ENCODE measurements at regions not wholly inside any gene's neighbourhood (a gene's known extent, or its start where the extent isn't known, plus 50 kb on each side); places are given as distances from the start of the nearest gene placed in this dataset.

GRCh38 chr2:40797120-40797519 is 345.2 kb upstream of the SLC8A1 start:
- no peak for DNase-seq (ENCODE audit: low read depth in 2 of 2)

- no peak for DNase-seq (ENCODE audit: low read depth in 2 of 2)
Measured at GRCh38 chr2:40803900-40804299, 352.0 kb upstream of the SLC8A1 start.

- DNase-seq (ENCODE audit: low read depth in 2 of 2) = no peak
Measured at GRCh38 chr2:40809156-40809555, 357.3 kb upstream of the SLC8A1 start.

GRCh38 chr2:40814616-40815015 is 362.7 kb upstream of the SLC8A1 start:
- no peak for DNase-seq (ENCODE audit: low read depth in 2 of 2)

DNA sequence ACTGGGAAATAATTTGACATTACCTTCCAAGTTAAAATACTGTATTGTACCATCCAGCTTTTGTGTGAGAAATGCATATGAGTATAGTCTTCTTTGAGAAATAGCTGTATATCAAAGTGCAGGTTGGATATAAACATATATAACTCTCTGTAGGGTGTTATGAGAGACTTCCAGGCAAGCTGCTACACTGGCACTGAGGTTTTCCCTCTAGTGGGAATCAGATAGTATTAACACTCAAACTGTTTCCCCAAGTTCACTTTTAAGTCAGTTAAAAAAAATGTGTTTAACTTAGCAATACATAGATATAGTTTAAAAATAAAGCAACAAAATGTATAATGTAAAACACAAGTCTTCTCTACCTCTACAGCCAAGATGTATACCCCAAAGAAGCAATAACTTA is 368.4 kb upstream of the SLC8A1 start:
- DNase-seq (ENCODE audit: low read depth in 2 of 2) = no peak

GRCh38 chr2:40823478-40823877 is 371.6 kb upstream of the SLC8A1 start:
- DNase-seq (ENCODE audit: low read depth in 2 of 2) = no peak

DNA sequence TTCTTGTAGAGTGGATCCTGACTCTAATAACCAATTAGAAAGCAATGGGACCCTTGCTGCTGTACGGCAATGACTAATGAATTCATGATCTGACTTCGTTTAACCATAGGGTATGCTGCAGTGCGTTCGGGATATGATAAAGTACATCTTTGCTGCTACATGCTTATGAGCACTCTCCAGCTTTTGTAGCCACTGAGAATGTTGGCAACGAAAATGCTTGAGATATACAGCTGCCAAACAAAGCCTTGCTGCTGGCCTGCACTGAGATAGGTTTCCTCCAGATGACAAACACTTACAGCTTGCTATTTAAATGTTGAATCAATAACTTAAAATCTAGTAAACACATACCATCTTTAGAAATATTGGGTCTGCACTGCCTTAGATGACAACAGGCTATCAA is 372.4 kb upstream of the SLC8A1 start:
- DNase-seq (ENCODE audit: low read depth in 2 of 2) = no peak

DNA sequence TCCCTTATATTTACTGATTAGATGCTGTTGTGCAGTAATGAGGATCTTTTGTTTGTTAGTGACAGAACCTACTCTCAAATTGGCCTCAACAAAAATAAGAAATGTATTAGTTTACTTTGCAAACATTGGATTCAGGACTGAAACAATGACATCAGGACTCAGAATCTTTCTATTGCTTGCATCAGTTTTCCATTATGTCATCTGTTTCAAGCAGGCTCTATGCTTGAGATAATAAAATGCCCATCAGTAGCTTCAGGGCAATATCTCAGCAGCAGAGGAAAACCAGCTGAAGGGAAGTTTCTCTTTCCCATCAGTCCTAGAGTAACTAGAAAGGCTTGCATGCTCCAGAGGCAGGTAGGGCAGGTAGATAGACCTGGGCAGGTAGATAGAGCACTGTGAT is 375.5 kb upstream of the SLC8A1 start:
- DNase-seq (ENCODE audit: low read depth in 2 of 2) = no peak

- no peak for DNase-seq (ENCODE audit: low read depth in 2 of 2)
Measured at GRCh38 chr2:40831321-40831873, 379.5 kb upstream of the SLC8A1 start.

GRCh38 chr2:40841856-40842255 is 390.0 kb upstream of the SLC8A1 start:
- DNase-seq (ENCODE audit: low read depth in 2 of 2) = no peak

GRCh38 chr2:40844353-40845277 is 392.7 kb upstream of the SLC8A1 start:
- DNase-seq (ENCODE audit: low read depth in 2 of 2) = no peak

GRCh38 chr2:40851661-40852060 is 399.8 kb upstream of the SLC8A1 start:
- DNase-seq (ENCODE audit: low read depth in 2 of 2) = no peak

DNA sequence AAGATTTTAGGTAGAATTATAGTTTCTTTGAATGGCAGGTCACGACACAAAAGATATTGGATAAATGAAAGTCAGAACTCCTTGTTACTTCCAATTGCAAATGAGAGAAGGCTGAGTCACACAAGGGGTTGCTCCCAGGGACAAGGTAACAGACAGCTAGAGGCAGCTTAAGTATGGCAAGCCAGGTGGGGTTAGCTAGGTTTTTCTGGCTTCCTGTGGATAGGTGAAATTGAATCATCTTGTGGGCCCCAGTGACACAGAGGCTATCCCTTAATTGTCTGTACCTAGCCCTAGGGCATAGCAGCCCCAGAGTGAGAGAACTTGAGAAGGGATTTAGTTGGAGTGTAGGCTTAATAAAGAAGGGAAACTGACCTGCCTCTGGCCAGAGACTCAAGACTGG is 407.7 kb upstream of the SLC8A1 start:
- DNase-seq (ENCODE audit: low read depth in 2 of 2) = no peak

DNA sequence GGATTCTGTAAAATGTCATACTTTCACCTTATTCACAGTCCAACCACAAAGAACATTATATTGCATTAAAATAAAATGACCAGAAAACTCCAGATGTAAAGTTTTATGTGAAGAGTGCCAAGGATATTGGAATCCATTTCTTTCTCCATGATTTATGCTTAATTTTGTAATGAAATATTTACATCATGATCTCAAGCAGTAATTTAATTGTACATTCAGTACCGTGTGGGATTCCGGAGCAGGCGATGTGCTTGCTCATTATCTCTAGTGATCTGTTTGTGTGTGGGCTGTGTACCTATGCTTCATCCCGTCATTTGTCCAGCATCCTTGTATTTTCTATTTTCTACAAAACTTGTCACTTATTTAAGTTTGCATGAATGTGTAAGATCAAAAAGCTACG is 415.9 kb upstream of the SLC8A1 start:
- no peak for DNase-seq (ENCODE audit: low read depth in 2 of 2)

GRCh38 chr2:40872580-40872979 is 420.7 kb upstream of the SLC8A1 start:
- DNase-seq (ENCODE audit: low read depth in 2 of 2) = no peak

DNA sequence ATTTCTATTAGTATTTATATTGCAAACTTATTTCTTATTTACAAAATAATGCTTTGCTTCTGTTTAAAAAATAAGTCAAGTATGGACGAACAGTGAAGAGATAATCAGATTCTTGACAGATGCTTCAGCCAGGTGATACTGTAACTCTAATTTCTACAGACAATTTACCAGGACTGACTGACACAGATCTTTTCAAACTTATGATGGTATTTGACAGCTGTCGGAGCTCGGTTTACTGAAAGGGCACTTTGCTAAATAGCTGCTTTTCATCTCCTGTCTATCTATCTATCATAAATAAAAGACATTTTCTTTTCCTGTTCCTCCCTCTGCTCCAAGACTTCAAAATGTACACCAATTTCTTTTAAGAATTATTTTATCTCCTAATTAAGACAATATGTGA is 422.5 kb upstream of the SLC8A1 start:
- no peak for DNase-seq (ENCODE audit: low read depth in 2 of 2)

- DNase-seq (ENCODE audit: low read depth in 2 of 2) = no peak
Measured at GRCh38 chr2:40877734-40878288, 425.9 kb upstream of the SLC8A1 start.

- no peak for DNase-seq (ENCODE audit: low read depth in 2 of 2)
Measured at GRCh38 chr2:40879305-40879704, 427.4 kb upstream of the SLC8A1 start.

- DNase-seq (ENCODE audit: low read depth in 2 of 2) = no peak
Measured at GRCh38 chr2:40886100-40886499, 434.2 kb upstream of the SLC8A1 start.

DNA sequence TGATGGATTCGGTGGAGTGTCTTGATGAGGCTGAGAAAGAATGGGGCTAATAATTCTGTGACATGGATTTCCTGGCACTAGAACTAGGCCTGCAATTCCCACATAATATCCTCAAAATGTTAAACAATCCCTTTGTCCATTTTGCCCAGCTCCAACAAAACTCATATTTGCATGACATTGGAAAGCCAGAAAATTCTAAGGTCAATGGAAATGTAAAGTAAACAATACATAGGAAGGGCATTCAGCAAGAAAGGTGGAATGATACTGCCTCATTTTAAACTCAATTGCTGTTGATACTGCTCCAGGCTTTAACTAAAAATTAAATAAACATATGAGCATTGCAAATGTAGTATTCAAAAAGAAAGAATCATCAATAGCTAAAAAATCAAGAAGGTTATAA is 434.8 kb upstream of the SLC8A1 start:
- DNase-seq (ENCODE audit: low read depth in 2 of 2) = no peak

GRCh38 chr2:40896358-40896757 is 444.5 kb upstream of the SLC8A1 start:
- DNase-seq (ENCODE audit: low read depth in 2 of 2) = no peak

DNA sequence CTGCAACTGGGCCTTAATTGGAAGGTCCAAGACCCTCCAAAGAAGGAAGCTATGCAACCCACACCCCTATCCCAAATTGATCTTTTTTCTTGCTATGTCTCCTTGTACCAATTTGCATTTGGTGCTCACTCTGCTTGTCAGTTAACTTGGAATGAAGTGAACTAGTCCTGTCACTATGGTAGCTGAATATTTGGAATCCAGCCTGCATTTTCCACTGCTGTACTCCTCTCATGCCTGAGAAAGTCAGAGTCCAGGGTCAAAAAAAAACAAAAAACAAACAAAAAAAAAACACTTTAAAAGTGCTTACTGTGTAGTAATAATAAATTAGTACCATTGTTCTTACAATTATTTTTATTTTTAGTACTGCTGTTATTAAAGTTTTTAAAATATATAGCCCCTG is 462.8 kb upstream of the SLC8A1 start:
- DNase-seq (ENCODE audit: low read depth in 2 of 2) = no peak

DNA sequence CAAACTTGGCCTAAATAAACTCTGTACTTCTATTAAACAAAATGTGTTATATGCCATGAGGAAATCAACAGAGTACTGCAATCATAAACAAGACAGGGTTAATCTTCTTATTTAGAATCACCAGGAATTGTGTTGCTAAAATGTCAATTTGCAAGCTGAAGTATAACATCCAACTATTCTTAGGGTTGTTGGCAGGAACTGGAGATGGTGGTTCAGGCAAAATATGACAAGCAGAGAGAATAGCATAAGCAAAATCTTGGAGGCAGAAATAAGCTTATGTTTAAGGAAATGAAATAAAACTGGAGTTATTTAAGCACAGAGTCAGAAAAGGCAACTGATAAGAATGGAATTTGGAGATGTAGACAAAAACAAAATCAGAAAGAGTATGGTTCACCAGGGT is 463.8 kb upstream of the SLC8A1 start:
- no peak for DNase-seq (ENCODE audit: low read depth in 2 of 2)
